ENCODE measurements at regions not wholly inside any gene's neighbourhood (a gene's known extent, or its start where the extent isn't known, plus 50 kb on each side); places are given as distances from the start of the nearest gene placed in this dataset.

- Mint-ChIP-seq H3K4me1 (ENCODE audit: unreplicated experiment) (no peaks in the 10 kb centered on the region), H3K27ac (no peak overlapping the region), H3K27me3 (peaks cover 31% of the 10 kb centered on the region), H3K36me3 (no peaks in the 10 kb centered on the region), H3K4me3 (no peak overlapping the region), H3K9me3 (no peaks in the 10 kb centered on the region)
- no peak for DNase-seq (ENCODE audit: extremely low spot score, unreplicated experiment)
- TF ChIP-seq CTCF (conservative IDR thresholded peaks at IDR 0.05), result no peak
Measured at GRCh38 chr3:36165509-36166290, 214.6 kb upstream of the STAC start.

GRCh38 chr3:36166477-36166876 lies 213.8 kb upstream of the STAC start:
- Mint-ChIP-seq H3K4me1 (ENCODE audit: unreplicated experiment) (no peaks in the 10 kb centered on the region), H3K36me3 (no peaks in the 10 kb centered on the region), H3K9me3 (no peaks in the 10 kb centered on the region), H3K4me3 (no peak overlapping the region), H3K27ac (no peak overlapping the region), H3K27me3 (peaks cover 35% of the 10 kb centered on the region)
- no peak for DNase-seq (ENCODE audit: extremely low spot score, unreplicated experiment)
- TF ChIP-seq CTCF (conservative IDR thresholded peaks at IDR 0.05), result no peak

GRCh38 chr3:36172699-36173098 lies 207.6 kb upstream of the STAC start:
- no peak overlapping the region for H3K4me3 Mint-ChIP-seq
- no peak overlapping the region for H3K27ac Mint-ChIP-seq
- no peaks in the 10 kb centered on the region for H3K36me3 Mint-ChIP-seq
- no peaks in the 10 kb centered on the region for H3K9me3 Mint-ChIP-seq
- no peak for TF ChIP-seq CTCF (conservative IDR thresholded peaks at IDR 0.05)
- no peaks in the 10 kb centered on the region for H3K4me1 Mint-ChIP-seq (ENCODE audit: unreplicated experiment)
- peaks cover 35% of the 10 kb centered on the region for H3K27me3 Mint-ChIP-seq
- no peak for DNase-seq (ENCODE audit: extremely low spot score, unreplicated experiment)

- Mint-ChIP-seq H3K4me3 (no peak overlapping the region), H3K27ac (no peak overlapping the region), H3K9me3 (no peaks in the 10 kb centered on the region), H3K36me3 (no peaks in the 10 kb centered on the region), H3K27me3 (peaks cover 34% of the 10 kb centered on the region), H3K4me1 (ENCODE audit: unreplicated experiment) (no peaks in the 10 kb centered on the region)
- no peak for DNase-seq (ENCODE audit: extremely low spot score, unreplicated experiment)
- no peak for TF ChIP-seq CTCF (conservative IDR thresholded peaks at IDR 0.05)
Measured at GRCh38 chr3:36175113-36175812, 205.0 kb upstream of the STAC start.

- H3K4me1 Mint-ChIP-seq (ENCODE audit: unreplicated experiment), result no peaks in the 10 kb centered on the region
- peaks cover 33% of the 10 kb centered on the region for H3K27me3 Mint-ChIP-seq
- no peaks in the 10 kb centered on the region for H3K9me3 Mint-ChIP-seq
- no peak for TF ChIP-seq CTCF (conservative IDR thresholded peaks at IDR 0.05)
- no peak for DNase-seq (ENCODE audit: extremely low spot score, unreplicated experiment)
- no peaks in the 10 kb centered on the region for H3K36me3 Mint-ChIP-seq
- no peak overlapping the region for H3K4me3 Mint-ChIP-seq
- no peak overlapping the region for H3K27ac Mint-ChIP-seq
Measured at GRCh38 chr3:36175916-36176461, 204.3 kb upstream of the STAC start.
